Fibroblast of pulmonary artery (primary cell): ENCODE measurements at regions not wholly inside any gene's neighbourhood (a gene's known extent, or its start where the extent isn't known, plus 50 kb on each side); places are given as distances from the start of the nearest gene placed in this dataset.

Experiments
- DNase-seq: peaks from one replicate; pipeline ENCODE4 v3.0.0-alpha.2; 2010; ENCODE audit warnings: low read depth
- H3K4me3 ChIP-seq: replicated peaks from 2 replicates; pipeline ENCODE4 v1.5.1; 2011; ENCODE audit warnings: low read depth, mild to moderate bottlenecking, control low read depth, low read length, moderate library complexity
- CTCF ChIP-seq: IDR thresholded peaks from 2 replicates; pipeline ENCODE4 v1.5.1; 2011; ENCODE audit warnings: mild to moderate bottlenecking, control low read depth, low read length, inconsistent platforms; ENCODE audit errors: missing control alignments

- H3K4me3 ChIP-seq, result no peak overlapping the region
- no peak for DNase-seq
- no peak for TF ChIP-seq CTCF
Observed at GRCh38 chrX:4674028-4674782, 960.8 kb upstream of the PRKX start.

- no peak overlapping the region for H3K4me3 ChIP-seq
- TF ChIP-seq CTCF, result no peak
- DNase-seq, result no peak
Observed at GRCh38 chrX:4671344-4671743, 957.9 kb upstream of the PRKX start.

- no peak overlapping the region for H3K4me3 ChIP-seq
- no peak for TF ChIP-seq CTCF
- DNase-seq, result no peak
Observed at GRCh38 chrX:4670606-4671005, 957.2 kb upstream of the PRKX start.

- no peak for DNase-seq
- no peak for TF ChIP-seq CTCF
- no peak overlapping the region for H3K4me3 ChIP-seq
Observed at GRCh38 chrX:4668802-4669536, 955.5 kb upstream of the PRKX start.

- H3K4me3 ChIP-seq, result no peak overlapping the region
Observed at GRCh38 chrX:4663085-4663484, 949.6 kb upstream of the PRKX start.

GRCh38 chrX:4661771-4662170 is 948.3 kb upstream of the PRKX start:
- H3K4me3 ChIP-seq, result no peak overlapping the region
- TF ChIP-seq CTCF, result no peak
- no peak for DNase-seq

More at GRCh38 chrX:4663085-4663484, 949.6 kb upstream of the PRKX start:
- TF ChIP-seq CTCF, result no peak
- no peak for DNase-seq

GRCh38 chrX:4656419-4656818 is 943.0 kb upstream of the PRKX start:
- no peak for DNase-seq
- no peak overlapping the region for H3K4me3 ChIP-seq
- no peak for TF ChIP-seq CTCF
